DMS79 (cell line): ENCODE measurements at regions not wholly inside any gene's neighbourhood (a gene's known extent, or its start where the extent isn't known, plus 50 kb on each side); places are given as distances from the start of the nearest gene placed in this dataset.
"Not testable (repeated sequence)": the region's sequence is repeated elsewhere in the genome, so short reads cannot be mapped to it uniquely, and the experiment has no call there.

Source experiments
- DNase-seq: peaks from one replicate; lab custom pipeline; 2025; lab: John Stamatoyannopoulos, UW

- no peak for DNase-seq
Measured at GRCh38 chr15:23924686-23925085, 237.6 kb upstream of the NDN start.

GRCh38 chr15:23954931-23955330 is 267.8 kb upstream of the NDN start:
- no peak for DNase-seq

GRCh38 chr15:23983500-23984259 is 296.6 kb upstream of the NDN start:
- DNase-seq: no peak

- no peak for DNase-seq
Measured at GRCh38 chr15:23994273-23994672, 307.2 kb upstream of the NDN start.

- DNase-seq: no peak
Measured at GRCh38 chr15:23998056-23998455, 311.0 kb upstream of the NDN start.

- DNase-seq: no peak
Measured at GRCh38 chr15:24008476-24008875, 321.4 kb upstream of the NDN start.

- no peak for DNase-seq
Measured at GRCh38 chr15:24017470-24017869, 330.4 kb upstream of the NDN start.

- no peak for DNase-seq
Measured at GRCh38 chr15:24039683-24040082, 352.6 kb upstream of the NDN start.

GRCh38 chr15:24054547-24055245 is 367.6 kb upstream of the NDN start:
- no peak for DNase-seq

- DNase-seq: no peak
Measured at GRCh38 chr15:24067733-24068501, 380.8 kb upstream of the NDN start.

- DNase-seq: no peak
Measured at GRCh38 chr15:24075420-24076089, 388.4 kb upstream of the NDN start.

- no peak for DNase-seq
Measured at GRCh38 chr15:24076090-24076784, 389.1 kb upstream of the NDN start.

GRCh38 chr15:24078310-24079029 is 391.4 kb upstream of the NDN start:
- no peak for DNase-seq

- not testable (repeated sequence) for DNase-seq
Measured at GRCh38 chr15:24088941-24089340, 401.8 kb upstream of the NDN start.

GRCh38 chr15:24101503-24101902 is 414.4 kb upstream of the NDN start:
- not testable (repeated sequence) for DNase-seq

- DNase-seq: not testable (repeated sequence)
Measured at GRCh38 chr15:24107524-24107923, 420.4 kb upstream of the NDN start.

GRCh38 chr15:24107948-24108347 is 420.8 kb upstream of the NDN start:
- DNase-seq: not testable (repeated sequence)

- DNase-seq: not testable (repeated sequence)
Measured at GRCh38 chr15:24108349-24108748, 421.2 kb upstream of the NDN start.

- DNase-seq: not testable (repeated sequence)
Measured at GRCh38 chr15:24139622-24140021, 452.5 kb upstream of the NDN start.

- not testable (repeated sequence) for DNase-seq
Measured at GRCh38 chr15:24145070-24145469, 458.0 kb upstream of the NDN start.

GRCh38 chr15:24146251-24146650 is 459.1 kb upstream of the NDN start:
- no peak for DNase-seq
